Liver (tissue), 3 donors: ENCODE measurements at regions not wholly inside any gene's neighbourhood (a gene's known extent, or its start where the extent isn't known, plus 50 kb on each side); places are given as distances from the start of the nearest gene placed in this dataset.

ENCODE experiments used
- ATF3 ChIP-seq: IDR thresholded peaks from 2 replicates; pipeline ENCODE4 v1.6.1; 2016; ENCODE audit warnings: antibody characterized with exemption
- EGR1 ChIP-seq, 2 donors: IDR thresholded peaks; 2 replicates each; pipeline ENCODE4 v1.6.1; 2016 to 2018; ENCODE audit warnings: antibody characterized with exemption in 2 of 2, low read depth in 2 of 2
- MAX ChIP-seq: IDR thresholded peaks from 2 replicates; pipeline ENCODE4 v1.6.1; 2016; ENCODE audit warnings: antibody characterized with exemption
- NR2F2 ChIP-seq: IDR thresholded peaks from 2 replicates; pipeline ENCODE4 v1.6.1; 2016; ENCODE audit warnings: antibody characterized with exemption
- RAD21 ChIP-seq, 2 donors: IDR thresholded peaks; 2 replicates each; pipeline ENCODE4 v1.6.1; 2016; ENCODE audit warnings: antibody characterized with exemption in 2 of 2, mild to moderate bottlenecking in 2 of 2
- REST ChIP-seq: IDR thresholded peaks from 2 replicates; pipeline ENCODE4 v1.6.1; 2016; ENCODE audit warnings: antibody characterized with exemption, mild to moderate bottlenecking
- SP1 ChIP-seq: IDR thresholded peaks from 2 replicates; pipeline ENCODE4 v1.6.1; 2018; ENCODE audit warnings: antibody characterized with exemption, mild to moderate bottlenecking
- TAF1 ChIP-seq: conservative IDR thresholded peaks from 2 replicates; pipeline ENCODE4 v1.6.1; 2016; ENCODE audit warnings: antibody characterized with exemption, mild to moderate bottlenecking
- YY1 ChIP-seq: IDR thresholded peaks from 2 replicates; pipeline ENCODE4 v1.6.1; 2016; ENCODE audit warnings: antibody characterized with exemption, mild to moderate bottlenecking
- TF ChIP-seq, protein P1 (sequence below): fragments of 150-350 bp; IDR thresholded peaks from 2 replicates; pipeline ENCODE4 v1.5.1; 2017; ENCODE audit warnings: improper control_type of control experiment, low read depth, low read length; ENCODE audit not compliant: missing input control
- TF ChIP-seq, protein P2 (sequence below): IDR thresholded peaks from 2 replicates; pipeline ENCODE4 v1.6.1; 2016; ENCODE audit warnings: antibody characterized with exemption
- donor health status: healthy.
- donor health status: healthy.

- TF ChIP-seq, protein P1, sequence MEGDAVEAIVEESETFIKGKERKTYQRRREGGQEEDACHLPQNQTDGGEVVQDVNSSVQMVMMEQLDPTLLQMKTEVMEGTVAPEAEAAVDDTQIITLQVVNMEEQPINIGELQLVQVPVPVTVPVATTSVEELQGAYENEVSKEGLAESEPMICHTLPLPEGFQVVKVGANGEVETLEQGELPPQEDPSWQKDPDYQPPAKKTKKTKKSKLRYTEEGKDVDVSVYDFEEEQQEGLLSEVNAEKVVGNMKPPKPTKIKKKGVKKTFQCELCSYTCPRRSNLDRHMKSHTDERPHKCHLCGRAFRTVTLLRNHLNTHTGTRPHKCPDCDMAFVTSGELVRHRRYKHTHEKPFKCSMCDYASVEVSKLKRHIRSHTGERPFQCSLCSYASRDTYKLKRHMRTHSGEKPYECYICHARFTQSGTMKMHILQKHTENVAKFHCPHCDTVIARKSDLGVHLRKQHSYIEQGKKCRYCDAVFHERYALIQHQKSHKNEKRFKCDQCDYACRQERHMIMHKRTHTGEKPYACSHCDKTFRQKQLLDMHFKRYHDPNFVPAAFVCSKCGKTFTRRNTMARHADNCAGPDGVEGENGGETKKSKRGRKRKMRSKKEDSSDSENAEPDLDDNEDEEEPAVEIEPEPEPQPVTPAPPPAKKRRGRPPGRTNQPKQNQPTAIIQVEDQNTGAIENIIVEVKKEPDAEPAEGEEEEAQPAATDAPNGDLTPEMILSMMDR, result no peak
- no peak for TF ChIP-seq REST
- no peak for TF ChIP-seq EGR1 (IDR thresholded peaks at IDR 0.05; ENCODE audit: low read depth in 2 of 2)
- no peak for TF ChIP-seq ATF3
- no peak for TF ChIP-seq RAD21 (IDR thresholded peaks at IDR 0.05)
- TF ChIP-seq YY1, result no peak
- TF ChIP-seq MAX, result no peak
- no peak for TF ChIP-seq NR2F2
- TF ChIP-seq, protein P2, sequence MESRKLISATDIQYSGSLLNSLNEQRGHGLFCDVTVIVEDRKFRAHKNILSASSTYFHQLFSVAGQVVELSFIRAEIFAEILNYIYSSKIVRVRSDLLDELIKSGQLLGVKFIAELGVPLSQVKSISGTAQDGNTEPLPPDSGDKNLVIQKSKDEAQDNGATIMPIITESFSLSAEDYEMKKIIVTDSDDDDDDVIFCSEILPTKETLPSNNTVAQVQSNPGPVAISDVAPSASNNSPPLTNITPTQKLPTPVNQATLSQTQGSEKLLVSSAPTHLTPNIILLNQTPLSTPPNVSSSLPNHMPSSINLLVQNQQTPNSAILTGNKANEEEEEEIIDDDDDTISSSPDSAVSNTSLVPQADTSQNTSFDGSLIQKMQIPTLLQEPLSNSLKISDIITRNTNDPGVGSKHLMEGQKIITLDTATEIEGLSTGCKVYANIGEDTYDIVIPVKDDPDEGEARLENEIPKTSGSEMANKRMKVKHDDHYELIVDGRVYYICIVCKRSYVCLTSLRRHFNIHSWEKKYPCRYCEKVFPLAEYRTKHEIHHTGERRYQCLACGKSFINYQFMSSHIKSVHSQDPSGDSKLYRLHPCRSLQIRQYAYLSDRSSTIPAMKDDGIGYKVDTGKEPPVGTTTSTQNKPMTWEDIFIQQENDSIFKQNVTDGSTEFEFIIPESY, result no peak
- TF ChIP-seq TAF1, result no peak
- TF ChIP-seq SP1, result no peak
These were observed 193.3 kb upstream of the BMPER start for GRCh38 chr7:33712020-33712414.
